Neural cell (in vitro differentiated cells): ENCODE measurements at regions not wholly inside any gene's neighbourhood (a gene's known extent, or its start where the extent isn't known, plus 50 kb on each side); places are given as distances from the start of the nearest gene placed in this dataset.

Source experiments
- H2AFZ ChIP-seq: fragments of 200-600, 300-800 bp; sonication (generic), shearing (Covaris generic); 2 replicates; pipeline ENCODE4 v1.6.0; 2014; ENCODE audit warnings: low read depth, mild to moderate bottlenecking, antibody characterized with exemption, low read length, moderate library complexity
- H3F3A ChIP-seq: fragments of 200-600 bp; shearing (Covaris generic); 2 replicates; pipeline ENCODE4 v1.6.1; 2016; ENCODE audit warnings: mild to moderate bottlenecking, moderate library complexity, mixed read lengths, antibody characterized with exemption, low read length; ENCODE audit not compliant: insufficient read depth, poor library complexity, severe bottlenecking
- H3K27ac ChIP-seq: fragments of 200-600, 300-800 bp; sonication (generic), shearing (Covaris generic); 2 replicates; pipeline ENCODE4 v1.5.1; 2014; ENCODE audit warnings: mild to moderate bottlenecking, low read length, moderate library complexity
- H3K27me3 ChIP-seq: fragments of 300-800, 200-600 bp; sonication (generic), shearing (Covaris generic); 2 replicates; pipeline ENCODE4 v1.6.0; 2014; ENCODE audit warnings: mild to moderate bottlenecking, low read depth, low read length, moderate library complexity; ENCODE audit not compliant: insufficient read depth
- H3K36me3 ChIP-seq: fragments of 300-800, 200-600 bp; sonication (generic), shearing (Covaris generic); 2 replicates; pipeline ENCODE4 v1.5.1; 2014; ENCODE audit warnings: mild to moderate bottlenecking, antibody characterized with exemption, low read length, moderate library complexity; ENCODE audit not compliant: insufficient read depth
- H3K4me2 ChIP-seq: fragments of 300-800, 200-600 bp; sonication (generic), shearing (Covaris generic); 2 replicates; pipeline ENCODE4 v1.6.0; 2014; ENCODE audit warnings: mild to moderate bottlenecking, low read length
- H3K4me3 ChIP-seq: fragments of 300-800, 200-600 bp; sonication (generic), shearing (Covaris generic); 2 replicates; pipeline ENCODE4 v1.5.1; 2014; ENCODE audit warnings: mild to moderate bottlenecking, low read length, moderate library complexity
- H3K79me2 ChIP-seq: fragments of 200-600 bp; shearing (Covaris generic); replicated peaks from 2 replicates; pipeline ENCODE4 v1.6.0; 2014; ENCODE audit warnings: mild to moderate bottlenecking, low read length, moderate library complexity; ENCODE audit not compliant: insufficient read depth
- H3K9ac ChIP-seq: fragments of 300-800, 200-600 bp; sonication (generic), shearing (Covaris generic); 2 replicates; pipeline ENCODE4 v1.6.1; 2016; ENCODE audit warnings: mild to moderate bottlenecking, low read length, mixed read lengths
- H3K9me2 ChIP-seq: fragments of 200-600 bp; shearing (Covaris generic); 2 replicates; pipeline ENCODE4 v1.6.1; 2016; ENCODE audit warnings: mild to moderate bottlenecking, low read length, mixed read lengths; ENCODE audit not compliant: insufficient read depth
- H3K9me3 ChIP-seq: fragments of 200-600, 300-800 bp; sonication (generic), shearing (Covaris generic); 2 replicates; pipeline ENCODE4 v1.6.1; 2016; ENCODE audit warnings: mild to moderate bottlenecking, mixed run types, low read length, moderate library complexity, mixed read lengths
- H4K20me1 ChIP-seq: fragments of 200-600 bp; shearing (Covaris generic); 2 replicates; pipeline ENCODE4 v1.6.1; 2016; ENCODE audit warnings: mild to moderate bottlenecking, mixed run types; ENCODE audit not compliant: insufficient read depth
- EP300 ChIP-seq: fragments of 450-650 bp; conservative IDR thresholded peaks from 2 replicates; pipeline ENCODE4 v1.6.1; 2014; ENCODE audit warnings: antibody characterized with exemption, mild to moderate bottlenecking, moderate library complexity; ENCODE audit not compliant: poor library complexity, severe bottlenecking
- EZH2 ChIP-seq: fragments of 200-600, 300-800 bp; shearing (Covaris generic), sonication (generic); IDR thresholded peaks from 2 replicates; pipeline ENCODE4 v1.6.1; 2014; ENCODE audit warnings: antibody characterized with exemption, low read length, borderline replicate concordance, mild to moderate bottlenecking; ENCODE audit not compliant: insufficient read depth, poor library complexity, severe bottlenecking
- MXI1 ChIP-seq: fragments of 450-650 bp; conservative IDR thresholded peaks from 2 replicates; pipeline ENCODE4 v1.6.1; 2014; ENCODE audit warnings: antibody characterized with exemption, mild to moderate bottlenecking; ENCODE audit not compliant: poor library complexity, severe bottlenecking
- POLR2AphosphoS5 ChIP-seq: IDR thresholded peaks from 2 replicates; pipeline ENCODE4 v1.6.1; 2012
- RAD21 ChIP-seq: fragments of 450-650 bp; conservative IDR thresholded peaks from 2 replicates; pipeline ENCODE4 v1.6.1; 2014; ENCODE audit warnings: antibody characterized with exemption, mild to moderate bottlenecking, moderate library complexity
- SMC3 ChIP-seq: fragments of 450-650 bp; conservative IDR thresholded peaks from 2 replicates; pipeline ENCODE4 v1.6.1; 2014; ENCODE audit warnings: antibody characterized with exemption, mild to moderate bottlenecking, moderate library complexity; ENCODE audit not compliant: poor library complexity
- TAF1 ChIP-seq: IDR thresholded peaks from 2 replicates; pipeline ENCODE4 v1.6.1; 2012; ENCODE audit warnings: low read depth
- TF ChIP-seq, protein P1 (sequence below): fragments of 450-650 bp; IDR thresholded peaks from 2 replicates; pipeline ENCODE4 v1.5.1; 2014; ENCODE audit warnings: antibody characterized with exemption, mild to moderate bottlenecking, moderate library complexity; ENCODE audit not compliant: poor library complexity, severe bottlenecking
- TF ChIP-seq, protein P2 (sequence below): IDR thresholded peaks from 2 replicates; pipeline ENCODE4 v1.6.1; 2012; ENCODE audit warnings: borderline replicate concordance

- Histone ChIP-seq H3K4me3 (no peak overlapping the region), H3K9me2 (no peaks in the 10 kb centered on the region), H3F3A (no peaks in the 10 kb centered on the region), H3K27me3 (no peaks in the 10 kb centered on the region), H4K20me1 (no peaks in the 10 kb centered on the region), H3K9me3 (no peaks in the 10 kb centered on the region), H2AFZ (no peak overlapping the region), H3K4me2 (no peak overlapping the region), H3K79me2 (no peaks in the 10 kb centered on the region), H3K27ac (no peak overlapping the region), H3K36me3 (no peaks in the 10 kb centered on the region), H3K9ac (no peak overlapping the region)
- TF ChIP-seq EP300 (no peak), SMC3 (no peak), TAF1 (no peak), POLR2AphosphoS5 (no peak), EZH2 (no peak), MXI1 (no peak), RAD21 (no peak)
- TF ChIP-seq, protein P1, sequence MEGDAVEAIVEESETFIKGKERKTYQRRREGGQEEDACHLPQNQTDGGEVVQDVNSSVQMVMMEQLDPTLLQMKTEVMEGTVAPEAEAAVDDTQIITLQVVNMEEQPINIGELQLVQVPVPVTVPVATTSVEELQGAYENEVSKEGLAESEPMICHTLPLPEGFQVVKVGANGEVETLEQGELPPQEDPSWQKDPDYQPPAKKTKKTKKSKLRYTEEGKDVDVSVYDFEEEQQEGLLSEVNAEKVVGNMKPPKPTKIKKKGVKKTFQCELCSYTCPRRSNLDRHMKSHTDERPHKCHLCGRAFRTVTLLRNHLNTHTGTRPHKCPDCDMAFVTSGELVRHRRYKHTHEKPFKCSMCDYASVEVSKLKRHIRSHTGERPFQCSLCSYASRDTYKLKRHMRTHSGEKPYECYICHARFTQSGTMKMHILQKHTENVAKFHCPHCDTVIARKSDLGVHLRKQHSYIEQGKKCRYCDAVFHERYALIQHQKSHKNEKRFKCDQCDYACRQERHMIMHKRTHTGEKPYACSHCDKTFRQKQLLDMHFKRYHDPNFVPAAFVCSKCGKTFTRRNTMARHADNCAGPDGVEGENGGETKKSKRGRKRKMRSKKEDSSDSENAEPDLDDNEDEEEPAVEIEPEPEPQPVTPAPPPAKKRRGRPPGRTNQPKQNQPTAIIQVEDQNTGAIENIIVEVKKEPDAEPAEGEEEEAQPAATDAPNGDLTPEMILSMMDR: no peak
- TF ChIP-seq, protein P2, sequence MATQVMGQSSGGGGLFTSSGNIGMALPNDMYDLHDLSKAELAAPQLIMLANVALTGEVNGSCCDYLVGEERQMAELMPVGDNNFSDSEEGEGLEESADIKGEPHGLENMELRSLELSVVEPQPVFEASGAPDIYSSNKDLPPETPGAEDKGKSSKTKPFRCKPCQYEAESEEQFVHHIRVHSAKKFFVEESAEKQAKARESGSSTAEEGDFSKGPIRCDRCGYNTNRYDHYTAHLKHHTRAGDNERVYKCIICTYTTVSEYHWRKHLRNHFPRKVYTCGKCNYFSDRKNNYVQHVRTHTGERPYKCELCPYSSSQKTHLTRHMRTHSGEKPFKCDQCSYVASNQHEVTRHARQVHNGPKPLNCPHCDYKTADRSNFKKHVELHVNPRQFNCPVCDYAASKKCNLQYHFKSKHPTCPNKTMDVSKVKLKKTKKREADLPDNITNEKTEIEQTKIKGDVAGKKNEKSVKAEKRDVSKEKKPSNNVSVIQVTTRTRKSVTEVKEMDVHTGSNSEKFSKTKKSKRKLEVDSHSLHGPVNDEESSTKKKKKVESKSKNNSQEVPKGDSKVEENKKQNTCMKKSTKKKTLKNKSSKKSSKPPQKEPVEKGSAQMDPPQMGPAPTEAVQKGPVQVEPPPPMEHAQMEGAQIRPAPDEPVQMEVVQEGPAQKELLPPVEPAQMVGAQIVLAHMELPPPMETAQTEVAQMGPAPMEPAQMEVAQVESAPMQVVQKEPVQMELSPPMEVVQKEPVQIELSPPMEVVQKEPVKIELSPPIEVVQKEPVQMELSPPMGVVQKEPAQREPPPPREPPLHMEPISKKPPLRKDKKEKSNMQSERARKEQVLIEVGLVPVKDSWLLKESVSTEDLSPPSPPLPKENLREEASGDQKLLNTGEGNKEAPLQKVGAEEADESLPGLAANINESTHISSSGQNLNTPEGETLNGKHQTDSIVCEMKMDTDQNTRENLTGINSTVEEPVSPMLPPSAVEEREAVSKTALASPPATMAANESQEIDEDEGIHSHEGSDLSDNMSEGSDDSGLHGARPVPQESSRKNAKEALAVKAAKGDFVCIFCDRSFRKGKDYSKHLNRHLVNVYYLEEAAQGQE: no peak
These were observed 116.5 kb upstream of the EEF1E1 start for GRCh38 chr6:8218861-8219260.

GRCh38 chr6:8215631-8216030 lies 113.3 kb upstream of the EEF1E1 start:
- Histone ChIP-seq H3K27ac (no peak overlapping the region), H3K79me2 (no peaks in the 10 kb centered on the region), H3K9ac (no peak overlapping the region), H2AFZ (no peak overlapping the region), H3K9me2 (no peaks in the 10 kb centered on the region), H3F3A (no peaks in the 10 kb centered on the region), H3K4me2 (no peak overlapping the region), H3K36me3 (no peaks in the 10 kb centered on the region), H4K20me1 (no peaks in the 10 kb centered on the region), H3K4me3 (no peak overlapping the region), H3K27me3 (no peaks in the 10 kb centered on the region), H3K9me3 (no peaks in the 10 kb centered on the region)
- no peak for TF ChIP-seq POLR2AphosphoS5
- no peak for TF ChIP-seq RAD21
- TF ChIP-seq SMC3: no peak
- TF ChIP-seq, protein P2: no peak
- no peak for TF ChIP-seq MXI1
- TF ChIP-seq TAF1: no peak
- TF ChIP-seq, protein P1: no peak
- TF ChIP-seq EZH2: no peak
- no peak for TF ChIP-seq EP300
